HG02623 (cell line): ENCODE measurements at regions not wholly inside any gene's neighbourhood (a gene's known extent, or its start where the extent isn't known, plus 50 kb on each side); places are given as distances from the start of the nearest gene placed in this dataset.

Experiments used
- ATAC-seq: cut with Tn5 transposase; IDR thresholded peaks from one replicate; pipeline ENCODE4 v1.9.1; 2021; ENCODE audit warnings: moderate library complexity; ENCODE audit not compliant: unreplicated experiment

DNA sequence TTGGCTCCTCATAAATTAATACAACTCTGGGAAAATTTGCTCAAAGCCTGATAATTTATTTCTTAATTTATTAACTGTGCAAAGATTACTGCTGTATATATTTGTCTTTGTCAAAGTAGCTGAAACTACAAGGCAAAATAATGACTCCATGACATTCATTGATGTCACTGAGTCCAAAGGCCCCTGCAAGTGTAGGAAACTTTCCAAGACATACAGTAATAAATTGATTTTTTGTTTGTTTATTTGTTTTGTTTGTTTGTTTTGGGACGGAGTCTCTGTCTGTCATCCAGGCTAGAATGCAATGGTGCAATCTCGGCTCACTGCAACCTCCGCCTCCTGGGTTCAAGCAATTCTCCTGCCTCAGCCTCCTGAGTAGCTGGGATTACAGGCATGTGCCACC is 96.8 kb upstream of the LPP start:
- no peak for ATAC-seq

DNA sequence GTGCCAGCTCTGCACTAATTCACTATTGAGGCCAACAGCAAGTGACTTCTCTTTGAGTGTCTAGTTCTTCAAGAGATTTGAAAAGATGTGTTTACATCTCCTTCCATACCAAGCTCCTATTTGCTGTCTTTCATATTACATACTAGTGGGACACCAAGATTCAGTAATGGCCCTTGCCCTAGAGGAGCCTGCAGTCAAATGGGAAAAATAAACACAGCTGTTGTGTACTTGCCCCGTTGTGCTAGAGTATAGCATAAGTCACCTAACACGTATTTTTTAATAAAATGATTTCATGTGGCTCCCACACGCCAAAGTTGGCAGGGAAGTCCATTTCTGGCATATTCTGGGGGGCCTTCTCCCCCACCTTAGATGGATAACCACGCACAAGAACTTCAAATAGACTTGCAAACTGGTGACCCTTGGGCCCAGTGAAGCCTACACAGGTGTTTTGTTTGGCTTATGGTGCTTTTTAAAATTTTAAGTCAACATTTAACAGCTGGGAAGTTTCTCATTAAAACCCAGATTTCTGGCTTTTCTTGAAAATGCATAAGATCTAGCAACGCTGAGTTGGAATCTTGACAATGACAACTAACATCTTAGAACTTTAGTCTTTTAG is 95.3 kb upstream of the LPP start:
- no peak for ATAC-seq

DNA sequence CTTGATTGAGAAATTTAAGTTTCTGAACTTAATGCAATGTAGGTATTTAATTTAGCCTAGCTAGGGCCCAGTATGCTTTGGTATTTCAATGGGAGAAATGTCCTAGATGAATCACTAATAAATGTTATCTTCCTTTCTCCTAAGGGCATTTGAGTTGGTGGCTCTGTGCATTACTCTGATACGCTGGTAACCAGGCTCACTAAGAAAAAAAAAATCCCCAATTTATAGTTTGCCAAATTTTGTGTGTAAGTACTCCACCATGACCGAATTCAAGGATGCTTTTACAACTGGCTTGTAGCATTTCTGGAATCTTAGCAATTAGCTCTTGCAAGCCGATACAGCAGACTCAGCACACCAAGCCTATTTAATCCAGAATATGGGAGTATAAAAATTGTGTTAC is 94.6 kb upstream of the LPP start:
- ATAC-seq = no peak

DNA sequence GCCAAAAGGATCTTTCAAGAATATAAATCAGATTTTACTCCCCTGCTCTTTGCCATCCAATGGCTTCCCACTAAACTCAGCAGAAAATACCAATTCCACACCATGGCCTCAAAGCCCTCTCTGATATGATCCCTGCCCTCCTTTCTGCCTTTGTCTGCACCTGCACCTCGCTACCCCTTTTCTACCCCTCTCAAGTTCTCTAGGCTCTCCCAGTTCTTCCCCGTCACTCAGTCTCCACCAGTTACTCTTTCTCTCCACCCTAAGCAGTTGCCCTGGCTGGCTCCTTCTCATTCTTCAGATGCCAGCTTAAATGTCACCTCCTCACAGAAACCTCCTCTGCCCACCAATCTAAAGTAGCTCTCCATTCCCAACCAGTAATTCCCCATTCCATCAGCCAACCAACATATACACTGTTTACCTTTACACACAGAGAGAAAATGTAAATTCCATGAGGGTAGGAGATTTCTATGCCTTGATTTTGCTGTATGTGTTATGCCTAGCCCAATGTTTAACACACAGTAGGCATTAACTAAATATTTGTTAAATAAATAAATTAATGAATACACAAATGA is 93.6 kb upstream of the LPP start:
- no peak for ATAC-seq

DNA sequence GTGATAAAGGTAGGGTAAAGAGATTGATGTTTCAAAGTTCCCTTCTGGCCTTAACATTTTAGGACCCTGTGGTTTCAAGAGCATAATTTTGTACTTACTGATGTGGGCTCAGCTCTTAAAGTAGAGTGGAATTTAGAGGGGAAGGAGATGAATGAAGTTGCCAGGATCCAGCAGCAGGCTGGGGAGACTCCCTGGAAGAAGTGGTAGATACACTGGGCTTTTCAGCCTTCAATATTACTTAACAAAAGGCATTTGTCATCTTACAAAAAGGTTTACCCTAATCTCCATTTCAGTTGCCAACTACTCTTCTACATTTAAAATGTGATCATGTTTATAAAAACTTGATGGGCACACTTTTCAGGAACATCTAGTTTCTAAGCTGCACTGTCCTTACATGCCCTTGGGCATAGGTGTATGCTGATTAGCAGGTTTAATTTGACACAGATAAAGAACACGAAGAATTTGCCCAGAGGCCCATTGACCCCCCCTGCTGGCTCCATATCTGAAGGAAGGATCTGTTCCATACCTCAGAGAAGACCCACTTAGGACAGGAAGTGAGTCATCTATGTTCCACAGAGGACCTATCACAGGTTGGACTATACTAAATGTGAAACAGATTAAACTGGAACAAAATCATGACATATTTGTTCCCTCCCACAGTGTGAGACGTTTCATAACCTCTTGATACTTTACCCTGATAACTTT is 93.0 kb upstream of the LPP start:
- no peak for ATAC-seq

DNA sequence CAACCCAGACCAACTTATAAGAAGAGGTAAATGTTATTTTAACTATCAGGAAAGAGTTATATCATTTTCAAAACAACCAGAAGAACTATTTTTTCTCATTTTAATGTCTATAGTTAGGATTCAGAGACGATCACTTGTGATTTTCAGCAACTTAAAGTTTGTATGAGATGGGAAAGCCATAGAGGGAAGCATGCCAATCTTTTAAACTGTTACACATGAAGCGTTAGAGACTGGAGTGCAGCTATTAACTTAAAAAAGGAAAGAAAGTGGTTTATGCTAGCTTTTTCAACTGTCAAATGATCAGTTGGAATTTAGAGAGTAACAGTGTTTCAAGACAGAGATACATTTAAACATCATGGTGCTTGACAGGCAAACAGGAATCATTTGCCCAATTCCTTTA is 91.7 kb upstream of the LPP start:
- ATAC-seq = no peak

DNA sequence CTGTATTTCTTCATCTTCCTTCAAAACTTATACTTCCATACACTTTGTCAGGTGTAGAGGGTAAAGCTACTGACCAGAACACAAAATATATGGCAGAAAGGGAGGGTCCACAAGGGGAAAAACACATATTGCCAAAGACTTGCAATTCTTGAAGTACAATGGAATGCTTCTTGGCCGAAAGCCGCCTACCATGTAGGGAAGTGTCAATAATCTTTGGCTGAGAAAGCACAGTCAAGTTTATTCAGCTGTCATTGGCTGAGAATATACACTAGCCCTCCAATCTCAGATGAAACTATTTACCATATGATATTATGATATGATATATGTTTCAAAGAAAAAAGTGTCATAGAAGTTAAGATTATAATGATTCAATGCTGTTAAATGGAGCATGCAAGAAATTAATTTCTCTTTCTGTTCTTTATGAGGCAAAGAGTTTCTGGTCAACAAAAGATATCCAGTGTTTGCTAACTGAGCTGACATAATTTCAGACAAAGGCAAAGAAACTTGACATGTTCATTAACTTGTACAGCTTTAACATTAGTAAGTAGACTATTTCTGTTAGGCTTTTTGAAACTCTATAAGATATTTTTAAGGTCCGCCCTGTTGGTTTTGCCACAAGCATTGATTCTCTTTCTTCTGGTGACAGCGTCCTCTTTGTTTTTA is 89.0 kb upstream of the LPP start:
- ATAC-seq = no peak

DNA sequence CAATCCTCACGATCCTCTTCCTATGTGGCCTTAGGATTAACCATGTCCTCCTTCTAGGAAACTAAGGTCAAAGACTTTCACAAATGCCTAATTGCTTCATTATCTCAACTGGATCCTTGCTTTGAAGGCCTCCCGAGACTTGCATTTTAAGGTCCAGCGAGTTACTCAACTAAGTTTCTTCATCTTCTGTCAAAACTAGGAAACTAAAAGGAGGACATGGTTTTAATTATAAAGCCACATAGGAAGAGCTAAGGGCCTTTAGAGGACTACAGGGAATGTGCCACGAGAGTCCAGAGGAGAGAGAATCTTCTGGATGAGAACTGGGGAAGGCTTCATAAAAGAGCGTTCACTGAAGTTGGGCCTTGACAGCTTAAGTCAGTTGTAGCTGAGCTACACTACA is 87.8 kb upstream of the LPP start:
- no peak for ATAC-seq

DNA sequence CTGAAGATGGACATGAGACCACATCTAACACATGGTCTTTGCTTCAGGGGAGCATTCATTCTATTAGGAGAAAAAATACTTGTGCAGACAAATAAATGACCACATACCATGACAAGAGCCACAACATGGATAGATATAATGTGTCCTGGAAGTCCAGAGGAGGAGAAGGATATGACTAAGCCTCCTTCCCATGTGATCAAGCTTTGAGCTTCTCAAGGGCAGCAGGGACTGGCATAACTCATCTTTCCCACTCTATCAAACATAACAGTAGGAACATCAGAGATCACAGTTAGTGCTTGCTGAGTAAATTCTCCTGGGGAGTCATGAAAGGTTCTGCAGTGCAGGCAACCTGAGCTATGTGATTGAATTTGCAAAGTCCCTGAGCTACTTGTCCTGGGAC is 86.0 kb upstream of the LPP start:
- ATAC-seq = no peak

DNA sequence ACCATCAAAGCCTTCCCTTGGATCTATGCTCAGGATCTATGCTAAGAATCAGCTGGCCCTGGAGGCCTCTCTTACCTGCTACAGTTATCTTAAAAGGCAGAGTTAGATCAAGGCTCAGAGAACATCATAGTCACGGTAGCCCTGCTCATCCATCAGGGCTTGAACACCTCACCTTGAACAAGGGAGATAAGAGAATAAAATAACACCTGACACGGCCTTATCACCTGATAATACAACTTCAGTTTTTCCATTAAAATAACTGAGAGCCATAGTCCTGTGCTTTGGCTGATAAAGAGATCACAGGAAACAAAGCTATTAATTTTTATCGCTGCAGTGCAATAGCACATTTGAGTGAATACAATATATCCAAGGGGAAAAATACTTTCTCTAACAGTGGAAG is 85.6 kb upstream of the LPP start:
- ATAC-seq = no peak

DNA sequence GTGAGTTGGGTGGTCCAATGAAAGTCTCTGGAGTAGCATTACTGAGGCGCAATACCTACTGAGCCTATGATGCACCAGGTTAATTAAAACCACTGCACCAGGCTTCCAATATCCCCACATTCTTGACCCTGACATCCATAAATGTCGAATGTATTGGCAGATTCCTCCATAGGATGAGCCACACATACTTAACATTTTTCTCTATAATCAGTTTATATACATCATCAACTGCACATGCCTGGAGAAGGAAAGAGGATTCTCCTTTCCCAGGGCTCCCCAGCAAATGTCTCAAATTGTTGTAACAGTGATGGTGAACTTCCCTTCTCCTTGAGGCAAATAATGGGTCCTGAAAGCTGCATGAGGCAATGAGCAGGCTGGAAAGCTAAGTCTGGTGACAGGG is 82.3 kb upstream of the LPP start:
- no peak for ATAC-seq

DNA sequence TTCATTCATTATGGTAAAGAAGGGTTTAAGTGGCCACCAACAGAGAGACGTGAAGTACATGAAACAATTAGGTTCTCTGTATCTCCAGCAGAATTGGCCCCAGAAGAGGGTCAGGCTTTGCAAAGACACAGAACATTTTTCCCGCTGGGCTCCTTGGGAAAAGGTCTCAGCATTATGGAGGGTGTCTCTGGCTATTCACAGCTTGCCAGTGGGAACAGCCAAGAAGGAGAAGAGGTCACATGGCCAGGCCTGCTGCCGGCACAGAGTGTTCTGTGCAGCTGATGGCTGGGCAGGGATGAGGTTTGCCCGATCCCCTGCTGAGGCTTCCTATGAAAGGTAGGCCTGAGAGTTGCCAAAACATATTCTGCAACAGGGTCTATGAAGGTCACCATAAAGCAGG is 77.8 kb upstream of the LPP start:
- no peak for ATAC-seq

DNA sequence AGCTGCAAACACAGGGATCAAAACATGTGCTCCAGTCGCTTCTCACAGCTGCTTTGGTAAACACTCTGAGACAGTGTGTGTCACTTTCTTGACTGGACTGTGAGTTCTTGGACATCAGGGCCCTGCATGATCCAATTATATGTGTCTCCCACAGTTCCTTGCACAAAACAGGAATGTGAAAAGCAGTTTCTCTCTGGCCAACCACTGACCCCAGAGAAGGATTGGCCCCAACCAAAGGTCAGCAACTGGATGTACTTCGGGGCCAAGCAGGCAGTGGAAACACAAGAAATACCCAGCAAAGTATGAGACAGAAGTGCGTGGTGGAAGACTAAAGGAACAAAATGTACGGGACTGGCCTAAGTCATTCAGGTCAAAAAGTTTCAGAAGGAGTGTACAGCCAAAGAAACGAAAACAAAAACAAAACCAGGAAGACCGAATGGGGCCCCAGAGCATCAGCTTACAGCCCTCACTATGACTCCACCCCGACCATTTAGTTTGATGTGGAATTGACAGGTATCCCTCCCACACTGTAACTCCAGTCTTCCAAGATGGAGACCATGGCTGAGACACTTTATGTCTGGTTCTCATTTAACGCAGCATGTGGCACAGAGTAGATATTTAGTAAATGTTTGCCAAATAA is 76.7 kb upstream of the LPP start:
- ATAC-seq = no peak

DNA sequence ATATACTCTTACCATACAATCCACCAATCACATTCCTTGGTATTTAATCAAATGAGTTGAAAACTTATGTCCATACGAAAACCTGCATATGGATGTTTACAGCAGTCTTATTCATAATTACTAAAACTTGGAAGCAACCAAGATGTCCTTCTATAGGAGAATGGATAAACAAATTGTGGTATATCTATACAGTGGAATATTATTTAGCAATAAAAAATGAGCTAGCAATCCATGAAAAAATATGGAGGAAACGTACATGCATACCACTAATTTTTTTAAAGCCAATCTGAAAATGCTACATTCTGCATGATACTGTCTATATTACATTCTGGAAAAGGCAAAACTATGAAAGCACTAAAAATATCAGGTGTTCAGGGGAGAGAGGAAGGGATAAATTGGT is 73.9 kb upstream of the LPP start:
- no peak for ATAC-seq

DNA sequence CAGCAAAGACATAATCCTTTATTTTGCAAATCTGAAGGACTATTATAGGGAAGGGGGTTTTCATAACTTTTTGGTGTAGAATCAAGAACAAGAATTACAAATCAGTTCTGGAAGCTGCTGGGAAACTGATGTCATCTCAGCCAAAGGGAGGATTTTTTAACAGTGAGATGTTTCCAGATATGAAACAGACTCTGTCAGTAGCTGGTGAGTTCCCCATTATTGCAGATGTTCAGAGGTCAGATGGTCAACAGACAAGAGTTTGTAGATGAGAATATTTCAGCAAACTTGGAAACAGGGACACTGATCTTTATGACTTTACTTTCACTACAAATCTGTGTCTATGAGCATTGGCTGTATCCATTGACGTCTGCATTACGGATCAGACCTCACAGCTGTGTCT is 71.9 kb upstream of the LPP start:
- no peak for ATAC-seq

DNA sequence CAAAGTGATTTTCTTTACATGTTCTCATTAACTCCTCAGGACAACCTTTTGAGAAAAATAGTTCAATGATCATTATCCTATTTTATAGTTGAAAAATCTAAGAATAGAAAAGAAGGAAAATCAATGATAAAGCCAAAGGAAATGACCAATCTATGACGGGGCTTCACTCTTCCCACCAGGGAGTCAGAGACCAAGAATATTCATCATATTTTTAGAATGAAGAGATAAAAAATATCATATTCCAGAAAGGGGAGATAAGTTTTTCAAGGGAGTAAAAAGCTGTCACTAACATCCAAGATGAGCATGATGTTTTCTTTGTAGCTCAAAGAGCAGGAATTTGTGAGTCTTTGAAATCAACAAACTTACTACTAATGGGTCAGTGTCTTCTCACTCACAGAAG is 71.5 kb upstream of the LPP start:
- ATAC-seq = no peak

DNA sequence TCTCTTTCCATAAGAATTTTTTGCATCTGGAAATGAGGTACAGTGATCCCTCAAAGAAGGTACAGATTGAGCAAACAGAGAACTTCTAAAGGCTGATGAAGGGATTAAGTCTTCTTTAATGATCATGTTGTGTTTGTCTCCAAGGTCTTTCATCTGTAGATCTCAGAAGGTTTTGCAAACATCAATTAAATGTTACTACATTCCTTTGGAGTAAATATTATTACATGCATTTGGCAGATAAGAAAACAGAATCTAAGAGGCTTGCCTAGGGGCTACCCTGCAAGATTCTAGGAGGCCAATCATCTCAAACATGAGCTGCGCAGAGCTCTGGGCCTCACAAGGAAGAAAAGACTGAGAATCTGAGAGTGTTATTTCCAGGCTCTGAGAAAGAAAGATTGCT is 70.9 kb upstream of the LPP start:
- ATAC-seq = no peak

DNA sequence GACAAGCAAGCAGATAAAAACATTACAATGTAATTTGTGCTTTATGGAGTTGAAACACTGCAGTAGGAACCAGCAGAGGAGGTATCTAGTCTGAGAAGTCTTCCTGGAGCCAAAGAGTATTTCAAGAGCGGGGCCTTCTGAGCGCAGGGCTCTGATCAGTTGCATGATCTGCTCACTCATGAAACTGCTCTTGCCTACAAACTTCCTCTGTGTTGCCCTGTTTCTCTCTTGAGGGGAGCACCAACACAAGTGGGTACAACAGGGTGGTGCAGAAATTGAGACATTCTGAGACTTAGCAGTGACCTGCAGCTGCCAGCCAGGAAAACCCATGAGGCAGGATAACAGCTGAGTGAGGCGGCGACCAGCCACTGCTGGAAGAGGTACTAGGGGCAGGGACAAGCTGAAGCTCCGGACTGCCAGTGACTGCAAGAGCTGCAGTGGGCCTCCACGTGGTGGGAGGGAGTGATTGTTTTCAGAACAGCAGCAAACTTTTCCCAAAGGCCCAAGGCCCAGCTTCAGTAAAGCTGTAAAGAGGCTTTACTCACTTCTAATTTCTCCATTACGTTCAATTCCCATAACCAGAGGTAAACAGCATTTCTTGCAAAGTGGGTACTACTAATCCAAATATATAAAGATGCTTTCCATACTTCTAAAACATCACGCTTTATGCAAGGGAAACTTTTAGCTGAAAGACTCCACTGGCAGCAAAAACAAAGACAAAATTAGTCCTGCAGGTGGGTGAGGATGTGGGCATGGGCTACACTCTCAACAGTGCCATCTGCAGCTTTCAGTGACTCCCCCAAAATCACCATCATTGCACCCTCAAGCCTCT is 69.0 kb upstream of the LPP start:
- no peak for ATAC-seq

DNA sequence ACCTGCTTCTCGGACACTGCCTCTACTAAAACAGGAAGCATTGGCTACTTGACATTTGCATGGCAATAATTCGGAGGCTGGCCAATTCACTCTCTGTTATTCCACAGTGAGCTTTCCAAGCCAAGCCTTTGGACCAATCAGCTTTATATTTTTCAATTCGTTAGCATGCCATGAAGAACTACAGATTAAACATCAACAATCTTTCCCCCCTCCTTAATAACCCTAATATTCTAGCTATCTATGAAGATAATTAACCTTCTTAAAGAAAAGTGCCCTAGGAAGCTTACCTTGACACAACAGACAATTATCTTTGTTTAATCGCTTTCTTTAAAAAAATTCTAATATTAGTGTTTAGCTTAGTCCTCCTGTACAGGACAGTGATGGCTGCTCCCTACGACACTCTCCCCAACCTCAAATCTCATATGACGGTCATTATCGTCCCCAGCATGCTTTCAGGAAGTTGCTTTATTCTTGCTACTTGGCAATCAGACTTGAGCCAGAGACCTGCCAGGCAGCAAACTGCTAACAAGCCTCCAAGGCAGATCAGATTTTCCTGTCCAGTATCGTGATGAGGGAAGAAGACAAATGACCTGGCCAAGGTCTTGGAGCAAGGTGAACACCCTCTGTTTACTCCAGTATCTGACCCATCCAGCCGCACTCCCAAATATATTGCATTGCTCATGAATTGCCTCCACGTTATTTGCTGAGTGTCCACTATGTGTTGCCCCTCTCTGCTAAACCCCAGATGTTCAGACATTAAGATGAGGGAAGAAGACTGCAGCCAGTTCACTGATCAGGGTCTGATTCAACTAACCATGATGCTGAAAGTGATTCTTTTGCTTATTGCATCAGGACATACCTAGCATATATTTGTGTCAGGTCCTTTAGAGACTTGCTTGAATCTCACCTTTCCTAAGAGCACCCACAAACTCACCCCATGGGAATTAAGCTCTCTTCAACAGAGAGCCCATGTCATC is 68.1 kb upstream of the LPP start:
- no peak for ATAC-seq
